Stimulated activated CD8-positive, alpha-beta memory T cell treated with anti-CD3 and anti-CD28 coated beads, Interleukin-12 subunit alpha, Interleukin-12 subunit beta, amount 100 ng/mL, for 4 hours (primary cell): ENCODE measurements at regions not wholly inside any gene's neighbourhood (a gene's known extent, or its start where the extent isn't known, plus 50 kb on each side); places are given as distances from the start of the nearest gene placed in this dataset.
"Not testable (repeated sequence)": the region's sequence is repeated elsewhere in the genome, so short reads cannot be mapped to it uniquely, and the experiment has no call there.

Experiments used
- DNase-seq: peaks from one replicate; pipeline ENCODE4 v3.0.0-alpha.2; 2020; ENCODE audit warnings: low read depth

DNA sequence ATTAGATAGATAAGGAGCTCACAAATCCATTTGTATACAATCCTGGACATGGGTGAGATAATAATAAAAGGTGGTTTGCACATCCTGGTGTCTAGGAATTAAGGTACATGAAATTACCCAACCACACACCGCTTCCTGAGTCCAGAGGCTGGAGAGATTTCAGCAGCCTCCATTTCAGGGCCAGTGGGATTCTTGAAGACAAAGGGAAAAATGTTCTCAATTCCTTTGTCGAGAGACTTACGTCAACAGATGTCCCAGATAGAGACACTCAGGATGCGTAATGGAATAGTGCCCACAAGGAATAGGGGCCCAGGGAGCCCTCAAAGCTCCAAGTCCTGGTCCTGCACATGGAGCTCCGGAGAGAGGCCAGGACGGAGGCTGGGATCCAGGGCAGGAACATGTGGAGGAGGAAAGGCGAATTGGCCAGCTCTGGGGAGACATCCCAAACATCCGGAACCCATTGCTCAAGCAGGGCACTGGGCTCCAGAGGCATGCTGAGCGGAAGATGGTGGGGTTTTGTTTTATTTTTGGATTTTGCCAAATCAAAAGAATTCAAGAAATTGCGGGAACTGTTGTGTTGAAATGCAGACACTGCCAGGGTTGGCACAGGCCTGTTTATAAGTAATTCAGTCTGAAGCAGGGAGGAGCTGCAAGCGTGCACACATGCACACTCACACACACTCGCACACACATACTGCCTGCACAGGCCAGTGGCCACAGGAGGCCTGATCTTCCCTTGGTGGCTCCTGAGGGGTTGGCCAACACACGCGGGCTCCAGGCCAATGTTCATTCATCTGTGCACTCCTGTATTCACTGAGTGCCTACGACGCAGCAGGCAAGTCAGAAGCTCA is 97.2 kb downstream of the NOG start:
- DNase-seq: no peak

DNA sequence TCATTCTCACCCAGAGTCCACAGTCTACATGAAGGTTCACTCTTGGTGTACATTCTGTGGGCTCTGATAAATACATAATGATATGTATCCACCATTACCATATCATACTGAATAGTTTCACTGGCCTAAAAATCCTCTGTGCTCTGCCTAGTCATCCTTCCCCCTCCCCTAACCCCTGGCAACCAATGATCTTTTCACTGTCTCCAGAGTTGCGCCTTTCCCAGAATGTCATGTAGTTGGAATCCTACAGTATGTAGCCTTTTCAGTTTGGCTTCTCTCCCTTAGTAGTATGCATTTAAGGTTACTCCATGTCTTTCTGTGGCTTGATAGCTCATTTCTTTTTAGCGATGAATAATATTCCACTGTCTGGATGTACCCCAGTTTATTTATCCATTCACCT is 101.3 kb downstream of the NOG start:
- DNase-seq: no peak

GRCh38 chr17:56697190-56697589 is 103.7 kb downstream of the NOG start:
- DNase-seq: no peak

DNA sequence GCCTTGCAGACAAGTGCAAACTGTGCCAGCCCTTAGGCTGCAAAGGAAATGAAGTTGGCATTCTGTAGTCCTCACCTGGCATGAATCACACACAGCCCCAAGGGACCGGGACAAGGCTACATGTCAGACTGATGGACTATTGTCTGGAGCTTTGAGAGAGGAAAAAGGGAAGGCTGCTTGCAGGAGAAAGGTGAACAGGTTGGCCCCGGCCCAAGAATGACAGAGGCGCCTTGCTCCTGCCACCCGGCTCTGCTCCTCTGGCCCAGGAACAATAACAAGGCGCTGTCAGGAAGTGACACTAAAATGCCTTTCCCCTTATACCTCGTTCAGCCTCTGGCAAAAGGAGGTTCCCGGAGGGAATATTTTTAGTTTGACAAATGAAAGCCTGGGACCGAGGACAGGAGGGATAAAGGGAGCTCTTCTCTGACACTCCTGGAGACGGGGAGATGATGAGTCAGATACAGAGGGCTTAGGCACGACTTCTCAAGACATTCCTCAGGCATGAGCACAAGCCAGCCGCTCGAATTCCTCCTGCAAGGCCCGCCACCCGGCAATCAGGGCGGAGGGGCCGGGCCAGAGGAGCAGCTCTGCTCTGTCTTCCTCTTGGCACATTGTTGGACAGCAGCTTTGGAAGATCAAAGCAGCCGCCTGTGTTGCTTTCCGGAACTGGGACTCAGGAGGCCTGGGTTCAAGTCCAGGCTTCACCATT is 105.8 kb downstream of the NOG start:
- no peak for DNase-seq

- DNase-seq: no peak
These were observed 107.5 kb downstream of the NOG start for GRCh38 chr17:56700919-56701420.

- no peak for DNase-seq
These were observed 114.1 kb downstream of the NOG start for GRCh38 chr17:56707312-56708219.

- no peak for DNase-seq
These were observed 114.7 kb downstream of the NOG start for GRCh38 chr17:56708220-56708558.

GRCh38 chr17:56708670-56709410 is 115.3 kb downstream of the NOG start:
- DNase-seq: no peak

- DNase-seq: no peak
These were observed 117.5 kb downstream of the NOG start for GRCh38 chr17:56710986-56711385.

- DNase-seq: peak; percentile 47
These were observed 117.9 kb downstream of the C17orf67 start for GRCh38 chr17:56715613-56716357.

DNA sequence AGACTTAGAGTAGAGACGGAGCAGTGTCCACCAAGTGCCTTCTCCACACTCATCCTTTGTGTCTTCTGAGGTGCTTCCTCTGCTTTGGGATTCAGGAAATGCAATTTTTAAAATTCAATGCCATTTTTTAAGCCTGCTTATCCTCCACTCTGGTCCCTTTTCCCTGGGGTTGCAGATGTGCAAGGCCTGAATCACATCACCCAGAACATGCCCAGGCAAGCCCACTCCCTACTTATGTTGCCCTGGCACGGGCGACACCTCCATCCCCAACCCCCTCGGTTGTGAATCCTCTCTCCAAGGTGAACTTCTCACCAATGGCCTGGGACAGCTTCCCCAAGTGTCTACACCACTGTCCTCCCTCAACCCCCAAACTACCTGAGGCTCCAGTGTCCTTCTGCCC is 116.2 kb downstream of the C17orf67 start:
- no peak for DNase-seq

GRCh38 chr17:56718515-56718914 is 115.2 kb downstream of the C17orf67 start:
- no peak for DNase-seq

DNA sequence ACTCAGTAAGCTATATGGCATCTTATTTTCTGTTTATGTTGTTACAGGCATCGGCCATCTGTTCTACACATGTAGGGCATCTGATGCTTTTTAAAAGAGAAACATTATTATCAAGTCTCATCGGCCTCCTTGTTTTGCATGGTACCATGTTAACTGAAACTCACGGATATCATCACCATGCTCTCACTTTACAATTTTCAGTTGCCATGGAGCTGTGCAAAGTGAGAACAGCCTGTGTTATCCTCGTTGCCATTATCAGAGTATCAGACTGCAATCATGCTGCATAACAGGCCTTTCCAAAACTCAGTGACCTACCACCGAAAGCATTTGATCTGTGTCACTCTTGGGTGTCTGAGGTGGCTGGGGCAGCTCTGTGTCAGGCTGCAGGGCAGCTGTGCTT is 110.3 kb downstream of the C17orf67 start:
- DNase-seq: no peak

DNA sequence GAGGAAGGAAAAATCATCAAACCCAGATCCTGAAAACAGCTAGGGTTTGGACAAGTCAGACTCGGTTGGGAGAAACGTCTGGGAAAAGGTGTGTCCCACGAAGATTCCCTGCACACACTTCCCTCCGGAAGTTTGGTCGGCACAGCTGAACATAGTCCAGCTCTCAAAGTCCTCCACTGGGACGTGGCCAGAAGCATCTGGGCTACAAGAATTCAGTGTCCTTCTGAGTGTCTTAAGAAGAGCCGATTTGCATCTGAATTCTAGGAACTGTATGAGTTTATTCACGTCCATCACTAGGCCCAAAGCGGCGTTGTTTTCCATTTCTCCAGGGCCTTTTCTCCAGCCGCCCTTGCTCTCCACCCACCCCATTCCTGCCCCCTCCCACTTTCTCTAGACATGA is 109.1 kb downstream of the C17orf67 start:
- no peak for DNase-seq

- no peak for DNase-seq
These were observed 108.6 kb downstream of the C17orf67 start for GRCh38 chr17:56725144-56725543.

DNA sequence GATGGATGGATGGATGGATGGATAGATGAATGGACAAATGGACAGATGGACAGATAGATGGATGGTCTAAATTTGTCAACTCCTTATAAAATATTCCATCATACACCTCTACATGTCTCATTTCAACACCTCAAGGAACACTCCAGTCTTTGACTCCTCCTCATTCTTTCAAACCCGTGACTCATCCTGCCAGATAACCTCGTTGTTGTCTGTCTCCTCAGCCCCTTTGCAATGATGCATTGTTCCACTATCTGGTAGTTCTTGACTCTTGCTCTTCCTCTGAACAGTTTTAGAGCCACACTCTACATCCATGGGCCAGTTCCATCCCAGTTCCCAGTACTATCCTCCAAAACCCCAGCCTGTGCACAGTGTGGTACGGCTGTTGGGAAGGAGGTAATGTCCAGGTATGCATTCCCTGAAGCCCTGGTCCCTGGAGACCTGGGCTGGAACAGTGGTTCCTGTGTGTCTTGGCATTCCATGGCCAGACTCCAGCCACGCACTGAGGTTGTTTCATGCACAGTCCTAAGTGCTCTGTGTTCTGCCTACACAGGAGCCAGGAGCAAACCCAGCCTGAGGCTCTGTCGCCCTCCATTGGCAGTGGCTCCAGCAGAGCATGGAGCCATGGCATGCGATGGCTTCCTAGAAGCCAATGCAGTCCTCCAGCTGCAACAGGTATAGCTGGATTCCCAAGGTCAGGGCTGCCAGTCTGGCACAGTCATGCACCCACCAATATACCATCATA is 105.7 kb downstream of the C17orf67 start:
- no peak for DNase-seq

DNA sequence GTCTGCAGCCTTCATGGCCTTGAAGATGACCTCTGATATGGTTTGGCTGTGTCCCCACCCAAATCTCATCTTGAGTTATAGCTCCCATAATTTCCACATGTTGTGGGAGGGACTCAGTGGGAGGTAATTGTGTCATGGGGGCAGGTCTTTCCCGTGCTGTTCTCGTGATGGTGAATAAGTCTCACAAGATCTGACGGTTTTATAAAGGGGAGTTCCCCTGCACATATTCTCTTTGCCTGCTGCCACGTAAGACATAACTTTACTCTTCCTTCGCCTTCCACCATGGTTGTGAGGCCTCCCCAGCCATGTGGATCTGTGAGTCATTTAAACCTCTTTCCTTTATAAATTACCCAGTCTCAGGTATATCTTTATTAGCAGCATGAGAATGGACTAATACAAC is 102.6 kb downstream of the C17orf67 start:
- not testable (repeated sequence) for DNase-seq

- DNase-seq: no peak
These were observed 99.9 kb downstream of the C17orf67 start for GRCh38 chr17:56733833-56734232.

DNA sequence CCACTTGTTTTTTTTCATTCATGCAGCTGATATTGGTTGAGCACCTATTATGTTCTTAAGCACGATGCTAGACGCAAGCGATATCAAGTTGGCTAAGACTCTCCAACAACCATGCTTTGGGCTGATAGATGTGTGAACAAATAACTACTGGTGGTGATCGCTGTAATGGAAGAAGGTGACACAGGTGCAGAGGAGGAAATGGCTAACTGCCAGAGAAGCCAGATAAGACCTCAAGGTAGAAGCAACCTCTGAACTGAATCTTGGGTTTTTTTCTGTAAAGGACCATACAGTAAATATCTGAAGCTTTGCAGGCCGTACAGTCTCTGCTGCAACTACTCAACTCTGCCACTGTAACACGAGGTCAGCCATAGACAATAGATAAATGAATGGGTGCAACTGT is 97.9 kb downstream of the C17orf67 start:
- no peak for DNase-seq
